Fibroblast of skin of right quadriceps (primary cell): ENCODE measurements at regions not wholly inside any gene's neighbourhood (a gene's known extent, or its start where the extent isn't known, plus 50 kb on each side); places are given as distances from the start of the nearest gene placed in this dataset.
"Not testable (repeated sequence)": the region's sequence is repeated elsewhere in the genome, so short reads cannot be mapped to it uniquely, and the experiment has no call there.

Experiments
- DNase-seq: peaks from one replicate; pipeline ENCODE4 v3.0.0-alpha.2; 2013

GRCh38 chr1:38746941-38747600 is 112.5 kb downstream of the RRAGC start:
- DNase-seq, result no peak

GRCh38 chr1:38746402-38746935 is 113.1 kb downstream of the RRAGC start:
- no peak for DNase-seq

DNA sequence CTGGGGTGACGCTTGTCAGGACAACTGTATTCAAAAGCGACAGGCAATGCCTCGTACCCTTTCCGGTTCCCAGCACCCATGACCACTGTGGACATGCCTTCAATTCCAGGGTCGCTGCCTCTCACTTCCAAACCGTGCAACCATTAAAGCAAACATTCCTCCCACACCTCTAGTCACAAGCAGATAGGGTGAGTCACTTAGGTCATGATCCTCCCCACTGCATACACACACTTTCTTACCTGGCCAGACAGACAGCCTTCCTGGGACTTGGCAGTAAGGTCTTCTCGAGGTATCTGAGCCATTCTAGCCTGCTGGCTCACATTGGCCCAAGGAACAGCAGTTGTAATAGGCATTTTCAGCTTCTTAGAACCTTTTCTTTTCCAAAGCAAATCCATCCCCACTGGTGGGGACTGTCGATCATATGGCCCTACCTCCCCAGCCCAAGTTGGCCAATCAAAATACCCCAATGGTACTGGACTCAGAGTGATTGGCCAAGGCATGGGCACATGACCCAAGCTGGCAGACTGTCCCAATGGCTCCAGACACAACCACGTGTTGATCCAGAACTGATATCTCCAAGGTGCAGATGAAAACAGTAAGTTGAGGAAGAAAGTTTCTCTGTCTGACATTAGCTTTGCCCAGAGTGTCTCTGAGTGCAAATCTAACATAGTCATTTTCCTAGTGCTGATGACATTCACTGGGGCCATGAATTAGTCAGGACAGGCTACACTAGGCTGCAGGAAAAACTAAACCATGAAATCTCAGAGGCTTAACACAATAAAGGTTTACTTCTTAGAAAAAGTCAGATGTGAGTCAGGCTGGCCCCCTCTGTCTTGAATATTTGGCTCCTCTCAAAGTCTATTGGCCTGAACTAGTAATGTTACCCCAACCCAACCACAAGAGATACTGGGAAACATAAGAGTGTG is 113.8 kb downstream of the RRAGC start:
- DNase-seq, result no peak

DNA sequence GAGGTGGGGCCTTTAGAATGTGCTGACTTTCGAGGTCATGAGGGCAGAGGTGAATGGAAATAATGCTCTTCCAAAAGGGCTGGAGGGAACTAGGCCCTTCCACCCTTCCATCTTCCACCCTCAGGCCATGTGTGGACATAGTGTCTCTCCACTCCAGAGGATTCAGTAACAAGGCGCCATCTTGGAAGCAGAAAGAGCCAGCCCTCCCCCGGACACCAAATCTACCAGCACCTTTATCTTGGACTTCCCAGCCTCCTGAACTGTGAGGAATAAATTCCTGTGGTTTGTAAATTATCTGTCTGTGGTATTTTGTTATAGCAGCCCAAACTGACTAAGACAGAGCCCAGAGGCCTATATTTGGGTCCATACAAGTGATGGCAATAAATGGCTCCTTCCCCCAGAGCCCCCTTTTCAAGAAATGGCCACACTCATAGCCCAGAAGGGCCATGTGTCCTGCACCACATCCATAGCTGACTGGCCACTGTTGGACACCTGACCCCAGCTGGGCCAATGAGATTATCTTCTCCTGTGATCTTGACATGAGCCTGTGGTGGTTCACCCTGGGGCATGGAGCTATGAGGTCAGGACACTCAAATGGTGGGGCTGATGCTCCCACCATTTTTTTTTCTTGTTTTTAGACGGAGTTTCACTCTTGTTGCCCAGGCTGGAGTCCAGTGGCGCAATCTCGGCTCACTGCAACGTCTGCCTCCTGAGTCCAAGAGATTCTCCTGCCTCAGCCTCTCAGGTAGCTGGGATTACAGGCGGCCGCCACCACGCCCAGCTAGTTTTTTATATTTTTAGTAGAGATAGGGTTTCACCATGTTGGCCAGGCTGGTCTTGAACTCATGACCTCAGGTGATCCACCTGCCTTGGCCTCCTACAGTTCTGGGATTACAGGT is 114.9 kb downstream of the RRAGC start:
- no peak for DNase-seq

DNA sequence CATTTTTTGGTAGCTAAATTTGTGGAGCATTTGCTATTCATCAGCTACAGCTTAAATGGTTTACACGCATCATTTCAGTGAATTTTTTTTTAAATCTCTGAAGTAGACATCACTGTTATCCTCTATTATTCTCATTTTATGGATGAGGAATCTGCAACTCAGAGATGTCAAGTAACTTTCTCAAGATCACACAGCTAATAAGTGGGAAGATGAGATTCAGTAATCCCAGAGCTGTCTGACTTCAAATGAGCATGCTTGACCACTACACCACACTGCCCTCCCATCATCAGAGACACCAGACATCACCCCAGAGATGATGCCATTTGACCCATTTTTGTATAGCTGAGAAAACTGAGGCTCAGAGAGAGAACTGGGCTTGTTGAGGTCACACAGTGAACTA is 116.4 kb downstream of the RRAGC start:
- no peak for DNase-seq

DNA sequence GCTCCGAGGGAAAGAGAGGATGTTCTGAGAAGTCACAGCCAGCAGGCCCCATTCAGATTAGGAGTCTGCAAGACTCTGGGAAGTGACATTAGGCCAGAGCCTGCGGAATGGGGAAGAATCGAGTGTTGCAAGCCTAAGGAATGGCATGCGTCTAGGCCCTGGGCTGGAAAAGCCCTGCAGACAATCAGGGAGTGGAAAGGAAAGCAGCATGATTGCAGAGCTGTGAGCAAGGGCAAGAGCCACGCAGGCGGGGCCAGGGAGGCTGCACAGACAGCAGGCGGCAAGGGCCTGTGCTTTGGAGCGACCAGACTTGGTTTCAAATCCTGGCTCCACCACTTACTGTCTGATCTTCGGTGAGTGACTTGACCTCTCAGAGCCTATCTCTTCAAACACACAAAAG is 118.2 kb downstream of the RRAGC start:
- DNase-seq, result peak; percentile 27

DNA sequence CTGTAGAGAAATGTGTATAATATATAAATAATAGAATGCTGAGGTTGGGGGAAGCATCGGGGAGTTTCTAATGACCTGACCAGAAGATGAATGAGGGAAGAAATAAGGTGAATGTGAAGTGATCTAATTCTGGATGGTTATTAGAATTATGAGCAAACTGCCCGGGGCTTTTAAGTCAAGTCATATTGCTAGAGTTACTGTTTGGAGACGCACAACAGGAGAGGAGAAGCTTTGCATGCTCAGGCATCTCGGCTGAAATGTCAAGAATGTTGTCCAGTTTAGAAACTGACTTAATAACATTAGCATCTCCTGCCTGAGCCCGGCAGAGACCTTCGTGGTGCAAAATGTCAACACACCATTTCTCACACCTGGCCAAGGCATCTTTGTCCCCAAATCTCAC is 119.1 kb downstream of the RRAGC start:
- DNase-seq, result no peak

GRCh38 chr1:38738207-38738606 is 121.4 kb downstream of the RRAGC start:
- DNase-seq, result no peak

DNA sequence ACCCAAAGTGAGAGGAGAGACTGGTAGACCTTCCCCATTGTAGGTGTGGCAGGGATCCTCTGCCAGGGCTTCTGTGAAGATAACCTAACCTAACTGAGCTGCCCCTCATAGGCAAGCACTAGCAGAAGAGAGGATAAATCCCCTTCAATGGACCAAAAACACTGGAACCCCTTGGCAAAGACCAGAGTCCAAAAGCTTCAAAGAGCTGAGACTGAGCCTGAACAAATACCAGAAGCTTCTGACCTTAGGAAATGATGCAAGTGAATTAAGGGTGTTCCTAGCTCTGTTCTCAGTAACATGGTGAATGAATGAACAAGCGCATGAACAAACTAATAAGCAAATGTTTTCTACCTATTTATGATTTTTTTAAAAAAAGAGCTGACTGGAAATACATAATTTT is 123.2 kb downstream of the RRAGC start:
- DNase-seq, result no peak

GRCh38 chr1:38735651-38736161 is 123.9 kb downstream of the RRAGC start:
- DNase-seq, result peak; percentile 75

DNA sequence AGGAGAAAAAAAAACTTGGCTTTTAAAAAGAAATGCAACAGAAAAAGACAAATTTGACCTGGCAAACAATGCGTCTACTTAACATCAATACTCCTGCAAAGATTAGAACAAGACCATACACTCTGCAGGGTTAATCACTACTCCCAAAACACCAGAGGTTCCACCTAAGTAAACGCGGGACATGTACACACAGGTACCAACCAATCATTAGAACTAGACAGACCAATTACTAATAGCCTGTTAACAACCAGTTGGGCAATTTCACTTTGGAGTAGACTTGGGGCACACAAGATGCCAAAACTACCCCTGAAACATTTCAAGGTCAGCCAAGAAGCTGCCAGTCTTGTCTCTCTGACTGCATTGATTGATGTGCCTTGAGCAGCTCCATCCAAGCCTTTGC is 125.8 kb downstream of the RRAGC start:
- no peak for DNase-seq

GRCh38 chr1:38730511-38731397 is 128.8 kb downstream of the RRAGC start:
- no peak for DNase-seq

GRCh38 chr1:38728585-38728908 is 131.0 kb downstream of the RRAGC start:
- DNase-seq, result no peak

GRCh38 chr1:38727684-38728584 is 131.6 kb downstream of the RRAGC start:
- peak; percentile 83 for DNase-seq

- not testable (repeated sequence) for DNase-seq
Observed at GRCh38 chr1:38725321-38725961, 134.1 kb downstream of the RRAGC start.

- no peak for DNase-seq
Observed at GRCh38 chr1:38724160-38725131, 135.1 kb downstream of the RRAGC start.

GRCh38 chr1:38721816-38722215 is 137.8 kb downstream of the RRAGC start:
- no peak for DNase-seq

DNA sequence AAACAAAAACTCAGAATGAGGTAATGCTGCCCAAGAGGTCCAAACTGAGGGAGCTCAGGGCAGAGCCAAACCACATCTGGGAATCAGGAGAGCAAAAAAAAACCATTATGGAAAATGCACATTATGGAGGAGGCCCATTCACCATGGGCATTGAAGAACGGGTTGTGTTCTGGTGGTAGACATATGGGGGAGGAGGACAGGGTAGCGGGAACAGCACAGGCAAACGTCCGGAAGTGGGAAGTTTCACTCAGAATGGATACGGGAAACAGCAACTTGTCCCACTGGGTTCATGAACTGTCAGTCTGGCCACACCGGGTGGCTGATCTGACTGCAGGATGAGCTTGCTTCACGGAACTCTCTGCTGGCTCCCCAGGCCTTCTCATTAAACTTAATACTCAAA is 139.7 kb downstream of the RRAGC start:
- DNase-seq, result no peak

- no peak for DNase-seq
Observed at GRCh38 chr1:38718031-38718430, 141.5 kb downstream of the RRAGC start.
